GM10847 (cell line): ENCODE measurements at regions not wholly inside any gene's neighbourhood (a gene's known extent, or its start where the extent isn't known, plus 50 kb on each side); places are given as distances from the start of the nearest gene placed in this dataset.

Source experiments
- POLR2A ChIP-seq: IDR thresholded peaks from 2 replicates; pipeline ENCODE4 v1.6.1; 2011; ENCODE audit not compliant: insufficient read length; ENCODE audit errors: extremely low read depth

GRCh38 chr22:25403284-25403810 is 161.1 kb upstream of the GRK3 start:
- TF ChIP-seq POLR2A, result no peak

- no peak for TF ChIP-seq POLR2A
These were observed 160.5 kb upstream of the GRK3 start for GRCh38 chr22:25403811-25404471.

GRCh38 chr22:25404556-25404927 is 159.9 kb upstream of the GRK3 start:
- TF ChIP-seq POLR2A, result no peak

GRCh38 chr22:25404928-25405816 is 159.3 kb upstream of the GRK3 start:
- peak; percentile 17 for TF ChIP-seq POLR2A

- TF ChIP-seq POLR2A, result no peak
These were observed 158.5 kb upstream of the GRK3 start for GRCh38 chr22:25405841-25406509.

- no peak for TF ChIP-seq POLR2A
These were observed 157.8 kb upstream of the GRK3 start for GRCh38 chr22:25406510-25407210.

GRCh38 chr22:25407226-25407858 is 157.1 kb upstream of the GRK3 start:
- TF ChIP-seq POLR2A, result no peak

GRCh38 chr22:25407859-25408229 is 156.6 kb upstream of the GRK3 start:
- TF ChIP-seq POLR2A, result no peak

- no peak for TF ChIP-seq POLR2A
These were observed 155.2 kb upstream of the GRK3 start for GRCh38 chr22:25409240-25409639.

GRCh38 chr22:25410849-25411248 is 153.6 kb upstream of the GRK3 start:
- TF ChIP-seq POLR2A, result no peak

- no peak for TF ChIP-seq POLR2A
These were observed 150.9 kb upstream of the GRK3 start for GRCh38 chr22:25413620-25414019.

- TF ChIP-seq POLR2A, result no peak
These were observed 145.0 kb upstream of the GRK3 start for GRCh38 chr22:25419247-25420113.

- no peak for TF ChIP-seq POLR2A
These were observed 144.0 kb upstream of the GRK3 start for GRCh38 chr22:25420471-25420924.

GRCh38 chr22:25420925-25421904 is 143.3 kb upstream of the GRK3 start:
- no peak for TF ChIP-seq POLR2A
